ENCODE measurements at regions not wholly inside any gene's neighbourhood (a gene's known extent, or its start where the extent isn't known, plus 50 kb on each side); places are given as distances from the start of the nearest gene placed in this dataset.
A peak's percentile ranks its signal among the peaks of the same experiment; 100 is the strongest.

DNA sequence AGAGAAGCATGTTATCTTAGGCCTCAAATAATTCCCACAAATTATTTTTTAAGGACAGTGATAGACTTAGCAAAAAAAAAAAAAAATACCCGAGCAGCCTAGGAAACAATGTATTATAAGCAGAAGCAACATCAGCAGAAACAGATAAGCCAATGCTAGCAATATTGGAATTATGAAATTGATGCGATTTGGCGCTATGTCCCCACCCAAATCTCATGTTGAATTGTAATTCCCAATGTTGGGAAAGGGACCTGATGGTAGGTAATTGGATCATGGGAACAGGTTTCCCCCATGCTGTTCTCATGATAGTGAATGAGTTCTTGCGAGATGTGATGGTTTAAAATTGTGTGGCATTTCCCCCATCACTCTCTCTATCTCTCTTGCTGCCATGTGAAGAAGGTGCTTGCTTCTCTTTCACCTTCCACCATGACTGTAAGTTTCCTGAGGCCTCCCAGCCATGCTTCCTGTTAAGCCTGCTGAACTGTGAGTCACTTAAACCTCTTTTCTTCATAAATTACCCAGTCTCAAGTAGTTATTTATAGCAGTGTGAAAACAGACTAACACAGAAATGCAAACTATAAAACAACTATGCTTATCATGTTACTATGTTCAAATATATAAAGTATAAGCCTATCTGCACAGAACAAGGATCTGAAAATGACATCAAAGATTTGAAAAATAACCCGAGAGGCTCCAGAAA is 75.6 kb upstream of the HIVEP3 start:
- no peak overlapping the region for H3K9ac ChIP-seq (ENCODE audit: low read length)
- H3K79me2 ChIP-seq (ENCODE audit: low read length): no peaks in the 10 kb centered on the region
- H3K4me2 ChIP-seq (ENCODE audit: low read length): no peak overlapping the region
- H3K9me2 ChIP-seq (replicated peaks; ENCODE audit: low read length): no peaks in the 10 kb centered on the region
- no peaks in the 10 kb centered on the region for H3K9me3 ChIP-seq (ENCODE audit: low read length)
- H3K4me1 ChIP-seq (ENCODE audit: insufficient read depth, low read length): no peaks in the 10 kb centered on the region
- BruUV-seq (replicated peaks): no TSS peak
- ATAC-seq: no peak
- TF ChIP-seq, protein P1, sequence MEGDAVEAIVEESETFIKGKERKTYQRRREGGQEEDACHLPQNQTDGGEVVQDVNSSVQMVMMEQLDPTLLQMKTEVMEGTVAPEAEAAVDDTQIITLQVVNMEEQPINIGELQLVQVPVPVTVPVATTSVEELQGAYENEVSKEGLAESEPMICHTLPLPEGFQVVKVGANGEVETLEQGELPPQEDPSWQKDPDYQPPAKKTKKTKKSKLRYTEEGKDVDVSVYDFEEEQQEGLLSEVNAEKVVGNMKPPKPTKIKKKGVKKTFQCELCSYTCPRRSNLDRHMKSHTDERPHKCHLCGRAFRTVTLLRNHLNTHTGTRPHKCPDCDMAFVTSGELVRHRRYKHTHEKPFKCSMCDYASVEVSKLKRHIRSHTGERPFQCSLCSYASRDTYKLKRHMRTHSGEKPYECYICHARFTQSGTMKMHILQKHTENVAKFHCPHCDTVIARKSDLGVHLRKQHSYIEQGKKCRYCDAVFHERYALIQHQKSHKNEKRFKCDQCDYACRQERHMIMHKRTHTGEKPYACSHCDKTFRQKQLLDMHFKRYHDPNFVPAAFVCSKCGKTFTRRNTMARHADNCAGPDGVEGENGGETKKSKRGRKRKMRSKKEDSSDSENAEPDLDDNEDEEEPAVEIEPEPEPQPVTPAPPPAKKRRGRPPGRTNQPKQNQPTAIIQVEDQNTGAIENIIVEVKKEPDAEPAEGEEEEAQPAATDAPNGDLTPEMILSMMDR (conservative IDR thresholded peaks at IDR 0.05; ENCODE audit: low read depth, low read length): no peak
- no peak for TF ChIP-seq EZH2phosphoT487 (IDR thresholded peaks at IDR 0.05; ENCODE audit: borderline replicate concordance, low read length)
- no peak for TF ChIP-seq EZH2 (IDR thresholded peaks at IDR 0.05; ENCODE audit: low read length, unreplicated experiment)
- H3F3A ChIP-seq (ENCODE audit: low read length, unreplicated experiment): no peaks in the 10 kb centered on the region
- H3K36me3 ChIP-seq (ENCODE audit: low read depth, low read length): no peaks in the 10 kb centered on the region
- CTCF ChIA-PET: no interaction called here
- no peak overlapping the region for H3K4me3 ChIP-seq (ENCODE audit: low read length)
- H2AFZ ChIP-seq (ENCODE audit: low read length): no peak overlapping the region
- no peak for DNase-seq
- H4K20me1 ChIP-seq (ENCODE audit: low read length): no peaks in the 10 kb centered on the region
- no peaks in the 10 kb centered on the region for H3K27me3 ChIP-seq (ENCODE audit: low read length)
- intact Hi-C loops (cut with micrococcal nuclease): no loop called here
- no peak overlapping the region for H3K27ac ChIP-seq (ENCODE audit: low read length)
- POLR2A ChIA-PET (ENCODE audit: unreplicated experiment): no interaction called here

DNA sequence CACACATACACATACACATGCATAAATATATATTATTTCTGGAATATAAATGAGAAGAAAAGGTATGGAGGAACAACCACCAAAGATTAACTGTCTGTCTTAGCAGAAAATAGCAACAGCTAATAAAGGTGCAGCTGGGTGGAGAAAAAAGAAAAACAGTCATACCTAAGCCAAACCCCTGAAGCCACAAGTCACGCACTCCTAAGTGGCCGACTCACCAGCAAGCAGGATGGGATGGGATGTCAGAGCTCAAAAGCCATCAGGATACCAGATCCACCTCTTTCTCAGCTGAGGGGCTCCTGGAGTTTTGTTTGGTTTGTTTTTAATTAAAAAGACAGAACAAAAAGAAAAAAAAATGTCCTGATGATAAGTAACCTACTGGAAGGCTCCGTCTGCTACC is 64.7 kb upstream of the HIVEP3 start:
- H3F3A ChIP-seq (ENCODE audit: low read length, unreplicated experiment): no peaks in the 10 kb centered on the region

More for the DNA sequence above, 64.7 kb upstream of the HIVEP3 start:
- ATAC-seq: peak; percentile 46
- CTCF ChIA-PET: no interaction called here
- H3K79me2 ChIP-seq (ENCODE audit: low read length): peaks cover 8% of the 10 kb centered on the region; the same call in 1 of the 2 replicates
- no peak overlapping the region for H3K4me3 ChIP-seq (ENCODE audit: low read length)
- POLR2A ChIA-PET (ENCODE audit: unreplicated experiment): interaction anchor here (0.8 kb wide), 1 partner anchor 50 kb away, joined by 5 read pairs; no protein-coding TSS in a partner anchor
- no peaks in the 10 kb centered on the region for H4K20me1 ChIP-seq (ENCODE audit: low read length)
- no peaks in the 10 kb centered on the region for H3K27me3 ChIP-seq (ENCODE audit: low read length)
- no peak overlapping the region for H2AFZ ChIP-seq (ENCODE audit: low read length)
- TF ChIP-seq EZH2phosphoT487 (IDR thresholded peaks at IDR 0.05; ENCODE audit: borderline replicate concordance, low read length): no peak
- TF ChIP-seq EZH2 (IDR thresholded peaks at IDR 0.05; ENCODE audit: low read length, unreplicated experiment): no peak
- TF ChIP-seq, protein P1 (conservative IDR thresholded peaks at IDR 0.05; ENCODE audit: low read depth, low read length): no peak
- intact Hi-C loops (cut with micrococcal nuclease): loop anchor here (2.0 to 10.0 kb wide), 4 partner anchors 46 to 139 kb away; partner anchors contain the start of gene HIVEP3
- H3K27ac ChIP-seq (ENCODE audit: low read length): peak overlapping the region; percentile 1; the same call in 1 of the 2 replicates
- no peaks in the 10 kb centered on the region for H3K9me3 ChIP-seq (ENCODE audit: low read length)
- H3K4me1 ChIP-seq (ENCODE audit: insufficient read depth, low read length): peaks cover 38% of the 10 kb centered on the region
- 0 out of 2 replicates have a peak overlapping the region, but pooled peaks have one; percentile 6 for H3K4me2 ChIP-seq (ENCODE audit: low read length)
- peak; percentile 59 for DNase-seq
- no peaks in the 10 kb centered on the region for H3K9me2 ChIP-seq (replicated peaks; ENCODE audit: low read length)
- no peaks in the 10 kb centered on the region for H3K36me3 ChIP-seq (ENCODE audit: low read depth, low read length)
- H3K9ac ChIP-seq (ENCODE audit: low read length): no peak overlapping the region
- BruUV-seq (replicated peaks): no TSS peak
